Liver (tissue), 8 donors: ENCODE measurements at regions not wholly inside any gene's neighbourhood (a gene's known extent, or its start where the extent isn't known, plus 50 kb on each side); places are given as distances from the start of the nearest gene placed in this dataset.

Experiments used
- DNase-seq: peaks from one replicate; pipeline ENCODE4 v3.0.0-alpha.2; 2017; ENCODE audit warnings: low spot score
- H3K27ac ChIP-seq, 2 donors: one replicate each; pipeline ENCODE4 v1.7.0; 2013; ENCODE audit warnings: inconsistent platforms in 2 of 2, low read length in 2 of 2, control low read depth in 1 of 2, low read depth in 1 of 2, mild to moderate bottlenecking in 1 of 2
- H3K27me3 ChIP-seq, 4 donors: one replicate each; pipeline versions ENCODE4 v1.6.1 to v1.7.0; 2013; ENCODE audit warnings: low read length in 3 of 4, inconsistent platforms in 1 of 4, mild to moderate bottlenecking in 1 of 4, moderate library complexity in 1 of 4; ENCODE audit not compliant: control insufficient read depth in 4 of 4, insufficient read depth in 4 of 4
- H3K36me3 ChIP-seq, 4 donors: one replicate each; pipeline versions ENCODE4 v1.6.1 to v1.7.0; 2013; ENCODE audit warnings: low read length in 3 of 4, mild to moderate bottlenecking in 3 of 4, low read depth in 1 of 4, moderate library complexity in 1 of 4; ENCODE audit not compliant: control insufficient read depth in 4 of 4, insufficient read depth in 3 of 4
- H3K4me1 ChIP-seq, 4 donors: one replicate each; pipeline versions ENCODE4 v1.6.1 to v1.7.0; 2013; ENCODE audit warnings: low read length in 3 of 4, mild to moderate bottlenecking in 3 of 4, moderate library complexity in 1 of 4; ENCODE audit not compliant: control insufficient read depth in 4 of 4, insufficient read depth in 4 of 4
- H3K4me3 ChIP-seq, 3 donors: one replicate each; pipeline versions ENCODE4 v1.6.1 to v1.7.0; 2013; ENCODE audit warnings: low read length in 3 of 3, control low read depth in 1 of 3, low read depth in 1 of 3, mild to moderate bottlenecking in 1 of 3
- H3K9ac ChIP-seq, 2 donors: one replicate each; pipeline ENCODE4 v1.7.0; 2013; ENCODE audit warnings: low read length in 2 of 2, mild to moderate bottlenecking in 2 of 2, moderate library complexity in 2 of 2, control low read depth in 1 of 2, low read depth in 1 of 2
- H3K9me3 ChIP-seq, 4 donors: one replicate each; pipeline versions ENCODE4 v1.6.1 to v1.7.0; 2013; ENCODE audit warnings: low read length in 3 of 4; ENCODE audit not compliant: control insufficient read depth in 4 of 4
- ATF3 ChIP-seq: IDR thresholded peaks from 2 replicates; pipeline ENCODE4 v1.6.1; 2016; ENCODE audit warnings: antibody characterized with exemption
- CTCF ChIP-seq: fragments of 150-350 bp; IDR thresholded peaks from 2 replicates; pipeline ENCODE4 v1.5.1; 2017; ENCODE audit warnings: improper control_type of control experiment, low read depth, low read length; ENCODE audit not compliant: missing input control
- EGR1 ChIP-seq, 2 donors: IDR thresholded peaks; 2 replicates each; pipeline ENCODE4 v1.6.1; 2016 to 2018; ENCODE audit warnings: antibody characterized with exemption in 2 of 2, low read depth in 2 of 2
- FOXA1 ChIP-seq: IDR thresholded peaks from 2 replicates; pipeline ENCODE4 v1.6.1; 2016; ENCODE audit warnings: antibody characterized with exemption
- FOXA2 ChIP-seq: IDR thresholded peaks from 2 replicates; pipeline ENCODE4 v1.6.1; 2016; ENCODE audit warnings: antibody characterized with exemption
- GABPA ChIP-seq, 2 donors: IDR thresholded peaks in 1 of 2; conservative IDR thresholded peaks in 1 of 2; 2 replicates each; pipeline ENCODE4 v1.6.1; 2016; ENCODE audit warnings: antibody characterized with exemption in 2 of 2, mild to moderate bottlenecking in 1 of 2, moderate library complexity in 1 of 2
- HNF4A ChIP-seq, 2 donors: conservative IDR thresholded peaks; 2 replicates each; pipeline ENCODE4 v1.6.1; 2016; ENCODE audit warnings: antibody characterized with exemption in 2 of 2, mild to moderate bottlenecking in 2 of 2
- JUND ChIP-seq, 2 donors: IDR thresholded peaks; 2 replicates each; pipeline ENCODE4 v1.6.1; 2016; ENCODE audit warnings: antibody characterized with exemption in 2 of 2
- MAX ChIP-seq: IDR thresholded peaks from 2 replicates; pipeline ENCODE4 v1.6.1; 2016; ENCODE audit warnings: antibody characterized with exemption
- RAD21 ChIP-seq, 2 donors: IDR thresholded peaks; 2 replicates each; pipeline ENCODE4 v1.6.1; 2016; ENCODE audit warnings: antibody characterized with exemption in 2 of 2, mild to moderate bottlenecking in 2 of 2
- RXRA ChIP-seq, 2 donors: IDR thresholded peaks; 2 replicates each; pipeline ENCODE4 v1.6.1; 2017 to 2018; ENCODE audit warnings: antibody characterized with exemption in 2 of 2, mild to moderate bottlenecking in 1 of 2
- SP1 ChIP-seq: IDR thresholded peaks from 2 replicates; pipeline ENCODE4 v1.6.1; 2018; ENCODE audit warnings: antibody characterized with exemption, mild to moderate bottlenecking
- TAF1 ChIP-seq: conservative IDR thresholded peaks from 2 replicates; pipeline ENCODE4 v1.6.1; 2016; ENCODE audit warnings: antibody characterized with exemption, mild to moderate bottlenecking
- YY1 ChIP-seq: IDR thresholded peaks from 2 replicates; pipeline ENCODE4 v1.6.1; 2016; ENCODE audit warnings: antibody characterized with exemption, mild to moderate bottlenecking
- ZBTB33 ChIP-seq: IDR thresholded peaks from 2 replicates; pipeline ENCODE4 v1.6.1; 2016; ENCODE audit warnings: antibody characterized with exemption
- WGBS: extraction: QIAGEN DNeasy Blood & Tissue Kit; methylation state at CpG from one replicate; pipeline ENCODE4 v1.1.7; 2013; 5-methylcytosine and 5-hydroxymethylcytosine counted together
- donor health status: healthy.
- donor health status: healthy.
- donor health status: healthy.
- donor health status: healthy.
- donor health status: healthy.

GRCh38 chr14:58780185-58780584 lies 142.4 kb downstream of the DACT1 start:
- Histone ChIP-seq H3K36me3 (no peaks in the 10 kb centered on the region), H3K4me3 (no peak overlapping the region), H3K27ac (no peak overlapping the region), H3K9me3 (no peaks in the 10 kb centered on the region), H3K27me3 (no peaks in the 10 kb centered on the region), H3K9ac (no peak overlapping the region), H3K4me1 (no peaks in the 10 kb centered on the region)
- WGBS = 74% methylated on average over 5 of the region's 5 CpGs
- DNase-seq = no peak
- TF ChIP-seq SP1 (no peak), EGR1 (IDR thresholded peaks at IDR 0.05; ENCODE audit: low read depth in 2 of 2) (no peak), JUND (IDR thresholded peaks at IDR 0.05) (no peak), MAX (no peak), HNF4A (conservative IDR thresholded peaks at IDR 0.05) (no peak)

- WGBS = 92% methylated on average over 6 of the region's 6 CpGs
- TF ChIP-seq TAF1 (no peak), HNF4A (conservative IDR thresholded peaks at IDR 0.05) (no peak), RXRA (IDR thresholded peaks at IDR 0.05) (no peak), GABPA (IDR thresholded peaks at IDR 0.05 in 1 of 2, conservative IDR thresholded peaks at IDR 0.05 in 1 of 2) (no peak), RAD21 (IDR thresholded peaks at IDR 0.05) (no peak), FOXA2 (no peak), ZBTB33 (no peak), ATF3 (no peak), EGR1 (IDR thresholded peaks at IDR 0.05; ENCODE audit: low read depth in 2 of 2) (no peak), FOXA1 (no peak), CTCF (no peak), MAX (no peak), YY1 (no peak), JUND (IDR thresholded peaks at IDR 0.05) (no peak)
- Histone ChIP-seq H3K27ac (no peak overlapping the region), H3K4me1 (no peaks in the 10 kb centered on the region), H3K9ac (no peak overlapping the region), H3K27me3 (no peaks in the 10 kb centered on the region), H3K36me3 (no peaks in the 10 kb centered on the region), H3K9me3 (no peaks in the 10 kb centered on the region), H3K4me3 (no peak overlapping the region)
- DNase-seq = no peak
Measured at GRCh38 chr14:58780605-58781004, 142.8 kb downstream of the DACT1 start.

GRCh38 chr14:58782011-58782410 lies 144.2 kb downstream of the DACT1 start:
- TF ChIP-seq FOXA1 = no peak
- WGBS = 71% methylated on average over 6 of the region's 6 CpGs

More at GRCh38 chr14:58782011-58782410, 144.2 kb downstream of the DACT1 start:
- DNase-seq = no peak
- H3K36me3 ChIP-seq = no peaks in the 10 kb centered on the region
- no peaks in the 10 kb centered on the region for H3K27me3 ChIP-seq
- H3K27ac ChIP-seq = no peak overlapping the region
- H3K4me1 ChIP-seq = no peaks in the 10 kb centered on the region
- no peak overlapping the region for H3K4me3 ChIP-seq
- no peak overlapping the region for H3K9ac ChIP-seq
- H3K9me3 ChIP-seq = no peaks in the 10 kb centered on the region
